ENCODE measurements at regions not wholly inside any gene's neighbourhood (a gene's known extent, or its start where the extent isn't known, plus 50 kb on each side); places are given as distances from the start of the nearest gene placed in this dataset.
A peak's percentile ranks its signal among the peaks of the same experiment; 100 is the strongest.

DNA sequence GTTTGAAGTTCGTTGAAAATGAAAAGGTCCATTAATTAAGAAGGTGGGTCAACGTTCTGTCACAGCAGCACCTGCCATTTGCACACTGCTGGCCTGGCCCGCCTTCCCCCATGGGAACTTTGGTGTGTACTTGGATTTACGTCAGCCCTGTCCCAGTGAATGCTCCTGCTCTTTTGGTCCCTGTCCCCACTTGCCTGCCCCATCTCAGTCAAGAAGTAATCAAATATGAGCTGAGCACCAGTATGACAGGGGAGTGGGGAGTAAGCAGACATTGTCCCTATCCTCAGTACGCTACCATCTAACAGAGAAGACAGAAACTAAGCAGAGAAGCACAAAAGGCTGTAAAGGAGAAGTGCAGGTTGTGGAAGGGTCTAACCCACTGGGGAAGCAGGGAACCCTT is 65.1 kb downstream of the SLC4A3 start:
- DNase-seq, result no peak

DNA sequence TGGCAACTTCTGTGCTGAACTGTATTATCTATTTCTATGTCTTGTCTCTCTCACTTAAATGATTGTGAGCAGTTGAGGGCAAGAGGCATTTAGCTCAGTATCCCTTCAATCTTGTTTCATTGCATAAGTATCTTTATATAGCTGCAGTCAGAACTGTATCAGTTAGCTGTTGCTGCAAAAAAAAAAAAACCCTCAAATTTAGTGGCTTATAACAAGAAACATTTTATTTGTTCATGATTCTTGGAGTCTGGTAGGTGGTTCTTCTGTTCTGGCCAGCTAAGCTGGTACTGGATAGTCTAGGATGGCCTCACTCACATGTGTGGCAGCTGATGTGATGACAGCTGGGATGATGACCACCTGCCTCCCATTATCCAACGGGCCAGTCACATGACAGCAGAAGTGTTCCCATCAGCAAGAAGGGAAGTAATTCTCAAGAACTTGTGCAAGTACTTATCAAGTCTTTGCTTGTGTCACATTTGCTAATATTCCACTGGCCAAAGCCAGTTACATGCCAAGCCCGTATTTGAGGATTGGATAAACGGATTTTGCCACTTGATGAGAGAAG is 67.8 kb downstream of the SLC4A3 start:
- no peak for DNase-seq

DNA sequence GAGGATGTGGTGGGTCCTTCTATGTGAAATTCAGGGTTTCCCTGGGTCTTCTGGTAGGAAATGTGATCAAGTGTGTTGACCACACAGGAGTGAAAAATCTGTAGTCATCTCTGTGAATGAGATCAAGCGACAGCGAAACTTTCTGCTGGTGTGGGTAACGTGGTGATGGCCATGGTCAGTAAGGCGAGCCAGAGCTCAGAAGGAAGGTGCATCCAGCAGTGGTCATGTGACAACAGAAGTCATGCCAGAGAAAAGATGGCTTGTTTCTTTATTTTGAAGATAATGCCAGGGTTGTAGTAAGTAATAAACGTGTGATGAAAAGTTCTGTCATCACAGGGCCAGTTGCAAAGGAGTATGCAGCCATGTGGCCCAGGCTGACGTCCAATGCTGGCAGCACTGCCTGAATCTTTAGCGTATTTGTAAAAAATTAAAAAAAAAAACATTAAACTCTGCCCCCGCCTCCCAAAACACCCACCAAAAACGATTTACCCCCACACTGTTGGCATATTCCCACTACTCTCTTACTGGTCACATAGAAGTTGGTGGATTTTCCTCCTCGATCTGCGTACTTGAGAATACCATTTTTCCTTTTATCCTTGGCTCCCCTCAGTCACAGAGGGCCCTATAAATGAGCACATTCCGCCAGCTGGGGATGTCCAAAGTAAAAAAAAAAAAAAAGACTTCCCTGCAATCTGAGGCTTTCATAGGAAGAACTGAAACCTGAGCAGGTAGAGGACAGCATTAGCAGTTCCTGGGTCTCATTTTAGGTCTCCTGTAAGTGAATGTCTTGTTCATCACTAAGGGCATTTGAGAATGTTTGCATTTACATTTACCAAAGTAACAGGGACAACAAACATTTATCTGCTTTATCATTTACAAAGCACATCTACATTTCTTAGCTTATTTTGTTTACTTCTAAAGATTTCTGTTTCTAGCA is 70.6 kb downstream of the SLC4A3 start:
- DNase-seq, result no peak

DNA sequence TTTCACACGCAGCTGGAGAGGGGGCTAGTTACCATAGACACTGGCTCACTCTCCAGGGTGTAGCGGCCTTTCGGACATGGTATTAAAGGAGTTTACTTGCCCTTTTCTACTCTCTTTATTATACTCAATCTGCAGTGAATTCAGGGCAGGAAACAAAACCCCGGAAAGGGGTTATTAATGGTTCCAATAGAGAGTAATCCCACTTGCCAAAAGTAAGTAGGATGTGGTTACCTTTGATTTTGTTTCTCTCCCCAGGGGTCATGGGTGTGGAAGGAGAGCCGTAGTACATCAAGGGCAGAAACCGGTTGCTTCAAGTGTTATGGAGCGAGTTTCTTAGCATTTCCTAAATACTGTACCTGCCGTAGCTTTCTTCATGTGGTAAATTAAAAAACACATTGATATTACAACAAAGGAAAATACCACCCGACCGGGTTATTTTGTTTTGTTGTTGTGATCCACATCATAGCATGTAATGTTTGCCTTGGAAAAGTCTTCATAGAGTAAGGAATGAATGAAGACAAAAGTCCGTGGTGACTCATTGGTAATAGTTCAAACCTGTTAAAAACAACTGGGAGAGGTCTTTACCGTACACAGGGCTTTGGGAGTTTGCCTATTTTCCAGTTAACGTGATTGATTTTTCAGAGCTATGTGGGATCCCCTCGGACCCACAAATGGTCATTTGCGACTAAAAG is 71.5 kb downstream of the SLC4A3 start:
- no peak for DNase-seq

DNA sequence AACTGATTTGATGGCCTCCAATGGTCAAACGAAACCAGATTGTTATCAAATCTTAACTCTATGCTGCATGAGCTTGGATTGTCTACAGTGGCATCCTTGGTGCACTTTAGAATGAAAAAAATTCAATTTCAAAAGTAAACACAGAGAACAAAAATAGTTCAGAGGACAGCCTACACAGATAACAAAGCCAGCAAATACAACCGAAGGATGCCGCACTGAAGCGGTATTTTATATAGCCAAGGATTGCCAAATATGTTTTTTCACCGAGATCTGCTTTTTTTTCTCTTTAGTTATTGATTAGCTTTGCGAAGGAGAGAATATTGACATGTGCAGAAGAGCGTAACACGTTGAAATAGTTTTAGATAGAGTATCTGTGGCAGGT is 72.0 kb downstream of the SLC4A3 start:
- DNase-seq, result no peak

DNA sequence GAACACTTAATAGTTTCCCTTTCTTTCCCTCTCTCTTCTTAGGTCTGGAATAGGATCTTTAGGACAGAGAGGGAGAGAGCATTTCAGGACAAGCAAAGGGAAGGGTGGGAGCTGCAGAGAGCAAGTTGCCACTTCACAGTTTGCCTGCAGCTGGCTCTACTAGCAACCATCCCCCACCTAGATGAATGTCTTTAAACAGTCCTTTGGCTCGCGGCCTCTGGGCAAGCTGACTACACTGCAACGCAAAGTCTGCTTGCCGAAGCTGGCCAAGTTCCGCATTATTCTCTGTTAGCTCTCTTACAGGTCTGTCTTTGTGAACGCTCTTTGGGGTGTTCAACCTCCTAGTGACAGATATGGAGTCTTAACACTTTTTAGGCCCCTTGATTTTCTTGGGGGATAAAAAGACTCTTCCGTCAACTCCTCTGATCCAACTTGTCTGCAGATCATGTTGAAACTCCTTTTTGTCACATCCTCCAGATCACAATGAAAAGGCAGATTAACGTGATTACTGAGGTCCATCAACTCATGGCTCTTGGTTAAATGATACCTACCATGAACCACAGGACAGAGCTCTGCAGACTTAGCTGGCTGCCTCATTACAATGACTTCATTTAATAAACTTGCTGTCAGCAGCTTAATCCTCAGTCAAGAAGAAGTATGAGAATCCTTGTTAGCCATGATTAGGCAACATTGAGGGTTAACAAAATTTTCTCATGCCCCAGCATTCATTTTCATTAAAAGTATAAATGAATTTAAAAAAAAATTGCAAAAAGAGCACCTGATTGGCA is 74.6 kb downstream of the SLC4A3 start:
- peak in 14 of 51 donors; percentile 2 to 54 (median 22) for DNase-seq

DNA sequence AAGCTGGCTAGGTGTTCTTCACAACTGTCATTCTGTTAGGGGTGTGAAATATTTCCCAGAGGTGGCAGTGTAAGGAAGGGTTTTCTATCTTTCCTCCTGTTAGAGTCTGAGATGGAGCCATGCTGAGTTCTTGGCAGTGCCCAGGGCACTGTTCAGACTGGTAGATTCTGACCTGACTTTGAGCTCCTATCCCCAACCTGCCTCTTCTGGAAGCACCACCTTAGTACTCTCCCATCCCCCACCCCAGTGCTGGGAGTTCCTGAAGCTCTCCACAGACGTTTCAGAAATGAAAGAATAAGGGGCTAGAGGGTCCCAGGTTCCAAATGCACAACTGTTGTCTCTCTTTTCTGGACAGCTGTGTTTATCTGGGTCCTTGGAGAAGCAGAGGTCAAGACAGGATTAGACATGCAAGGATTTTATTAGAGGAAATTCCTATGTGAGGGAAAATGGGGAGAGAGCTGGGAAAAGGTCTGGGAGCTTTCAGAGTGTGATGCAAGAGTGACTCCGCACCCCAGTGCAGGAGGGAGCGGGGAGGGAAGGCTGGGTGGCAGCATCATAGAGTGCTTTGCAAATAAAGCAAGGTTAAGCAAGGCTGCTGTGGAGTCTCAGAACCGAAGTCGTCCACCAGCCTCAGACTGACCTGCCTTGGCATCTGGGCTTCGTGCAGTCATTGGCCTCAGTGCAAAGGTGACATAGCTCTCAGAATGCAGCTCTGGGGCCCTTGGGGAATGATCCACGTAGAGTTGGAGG is 75.5 kb downstream of the SLC4A3 start:
- no peak for DNase-seq

DNA sequence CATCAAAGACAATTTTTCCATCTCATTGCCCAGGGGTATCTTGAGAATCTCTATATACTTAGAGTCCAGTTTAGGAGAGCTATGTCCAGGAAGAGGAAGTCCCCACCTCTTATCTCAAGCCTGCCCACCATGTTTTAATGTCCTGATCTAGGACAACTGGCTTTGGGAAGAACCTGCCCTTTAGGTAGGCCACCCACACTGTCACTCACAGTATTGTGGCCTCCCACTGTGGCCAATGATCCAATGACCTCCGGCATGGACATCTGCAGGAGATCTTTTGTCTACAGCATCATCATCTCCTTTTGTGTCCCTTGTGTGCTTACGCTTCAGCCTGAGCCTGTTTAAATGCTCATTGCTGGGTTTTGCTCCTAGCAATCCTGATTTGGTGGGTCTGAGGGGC is 77.4 kb downstream of the SLC4A3 start:
- DNase-seq, result no peak

DNA sequence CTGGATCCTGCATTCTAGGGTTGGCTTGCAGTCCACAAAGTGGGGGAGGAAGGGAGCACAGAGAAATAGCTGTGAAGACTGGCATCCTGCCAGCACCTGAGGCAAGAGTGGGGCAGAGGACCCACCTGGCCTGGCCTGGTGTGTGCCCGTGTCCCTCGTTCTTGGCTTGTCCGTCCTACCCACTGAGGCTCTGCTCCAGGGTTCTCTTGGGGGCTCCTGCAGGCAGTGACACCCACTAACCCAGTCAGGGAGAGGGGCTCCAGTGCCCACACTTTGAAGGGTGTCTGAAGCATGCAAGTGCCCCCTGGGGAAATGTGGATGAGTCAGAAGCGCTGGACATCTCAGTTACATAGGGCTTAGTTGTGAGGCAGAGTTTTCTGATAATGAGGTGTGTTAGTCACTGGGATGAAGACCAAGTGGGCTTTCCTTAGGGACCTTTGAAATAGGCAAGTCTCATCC is 79.4 kb downstream of the SLC4A3 start:
- DNase-seq, result no peak

DNA sequence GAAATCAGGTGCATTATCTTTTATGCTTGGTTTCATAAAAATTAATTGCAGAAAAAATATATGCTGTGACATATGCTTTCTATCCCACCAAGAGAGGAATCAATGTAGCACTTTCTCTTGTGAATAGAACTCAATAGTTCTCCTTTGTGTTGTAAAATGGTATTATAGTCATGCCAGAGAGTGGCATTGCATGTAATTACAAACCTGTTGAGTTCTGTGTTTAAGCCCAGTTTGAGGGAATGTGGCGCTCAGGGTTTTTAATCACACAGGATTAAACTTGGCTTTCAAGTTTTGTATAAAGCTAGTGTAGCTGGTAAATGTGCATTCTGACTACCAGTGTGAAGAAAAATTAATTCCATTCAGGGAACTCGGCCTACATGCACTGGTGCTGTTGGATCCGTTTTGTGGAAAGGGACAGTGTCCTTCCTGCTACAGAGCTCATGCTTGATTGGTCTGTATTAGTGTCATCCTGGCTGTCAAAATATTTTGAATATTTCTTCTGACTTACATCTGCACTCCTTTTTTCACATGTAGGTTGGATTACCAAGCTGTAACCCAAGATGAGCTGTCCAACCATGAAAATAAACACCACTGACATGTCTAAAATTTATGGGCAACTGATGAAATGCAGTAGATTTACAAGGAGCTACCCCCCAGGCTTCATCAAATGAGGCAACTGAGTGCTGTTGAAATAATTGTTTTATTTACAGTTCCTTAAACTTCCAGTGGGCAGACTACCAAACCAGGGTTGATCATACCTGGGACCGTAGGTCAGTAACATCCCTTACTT is 80.3 kb downstream of the SLC4A3 start:
- DNase-seq, result no peak

DNA sequence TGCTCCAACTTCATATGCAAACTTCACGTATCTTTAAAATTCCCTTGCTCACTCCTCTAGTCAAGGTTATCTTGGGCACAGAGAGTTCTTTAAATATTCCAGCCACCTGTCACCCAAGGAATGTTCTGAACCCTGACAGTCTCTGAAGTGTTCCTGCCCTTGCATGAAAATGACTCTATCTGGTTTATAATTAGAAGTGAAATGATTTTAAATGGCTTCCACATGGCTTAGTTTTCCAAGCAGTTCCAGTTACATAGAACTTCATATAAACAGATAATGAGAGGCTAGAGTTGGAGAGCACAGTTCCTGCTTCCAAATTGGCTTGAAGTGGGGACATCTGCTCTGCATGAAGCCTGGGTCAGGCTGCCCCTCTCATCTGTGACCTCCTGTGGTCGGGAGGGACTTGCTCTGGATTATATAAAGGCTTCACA is 81.9 kb downstream of the SLC4A3 start:
- DNase-seq, result no peak

DNA sequence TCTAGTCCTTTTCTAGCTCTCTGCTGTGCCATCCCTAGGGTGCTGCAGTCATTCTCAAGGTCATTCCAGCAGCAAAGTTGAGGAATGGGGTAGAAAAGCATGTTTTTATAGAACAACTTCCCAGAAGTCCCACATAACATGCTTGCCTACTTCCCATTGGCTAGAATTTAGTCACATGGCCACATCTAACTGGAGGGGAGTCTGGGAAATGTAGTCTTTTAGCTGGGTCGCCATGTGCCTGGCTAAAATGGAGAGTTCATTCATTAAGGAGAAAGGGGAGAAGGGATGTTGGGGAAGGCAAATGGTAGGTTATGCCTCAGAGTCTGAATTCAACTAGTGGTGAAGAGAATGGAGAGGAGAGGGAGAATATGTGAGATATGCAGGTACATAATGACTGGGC is 85.7 kb downstream of the SLC4A3 start:
- no peak for DNase-seq

DNA sequence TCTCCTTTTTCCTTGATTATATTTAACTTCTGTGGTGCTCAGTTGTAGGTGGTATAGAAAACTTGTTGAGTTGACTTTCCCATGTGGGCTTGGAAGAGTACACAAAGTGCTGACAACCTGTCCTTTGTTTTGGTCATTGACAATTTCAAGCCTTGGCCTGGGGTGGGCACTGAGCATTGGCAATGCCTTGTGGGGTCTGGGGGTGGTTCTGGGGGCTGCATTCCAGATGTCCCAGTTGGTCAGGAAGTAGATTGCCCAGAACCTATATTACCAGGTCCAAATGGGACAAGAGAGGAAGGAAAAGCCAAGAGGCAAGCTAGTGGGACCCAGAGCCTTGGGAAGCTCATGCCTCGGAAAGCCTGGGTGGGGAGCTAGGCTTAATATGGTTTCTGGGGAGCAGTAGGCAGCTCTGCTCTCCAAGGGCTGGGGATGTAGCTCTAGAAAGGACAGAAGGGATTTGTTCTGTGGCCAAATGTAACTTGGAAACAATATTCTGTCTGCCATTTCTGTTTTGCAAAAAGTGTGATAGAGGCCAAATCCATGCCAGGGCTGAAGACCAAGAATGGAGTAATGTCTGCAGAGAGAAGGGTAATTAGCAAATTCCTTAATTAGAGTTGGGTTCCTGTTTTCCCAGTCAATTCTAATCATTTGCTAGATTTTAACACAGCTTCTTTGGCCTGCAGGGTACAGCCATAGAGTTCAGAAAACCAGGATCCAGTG is 87.4 kb downstream of the SLC4A3 start:
- no peak for DNase-seq

DNA sequence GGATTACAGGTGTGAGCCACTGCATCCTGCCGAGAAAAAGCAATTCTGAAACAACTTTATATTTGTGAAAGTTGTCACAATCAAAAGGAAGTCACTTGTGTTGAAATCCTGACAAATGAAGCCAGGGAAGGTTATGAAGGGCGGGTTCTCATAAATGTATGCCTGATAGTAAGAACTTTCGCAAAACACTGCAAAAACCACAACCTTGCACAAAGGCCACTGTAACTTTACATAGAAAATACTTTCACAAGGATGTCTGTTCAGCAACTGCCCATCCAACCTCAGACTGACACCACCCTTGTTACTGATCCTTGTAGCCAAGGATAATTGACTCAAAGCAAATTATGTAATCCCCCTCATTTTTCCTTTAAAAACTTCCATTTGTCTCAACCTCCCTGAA is 90.6 kb downstream of the SLC4A3 start:
- no peak for DNase-seq

DNA sequence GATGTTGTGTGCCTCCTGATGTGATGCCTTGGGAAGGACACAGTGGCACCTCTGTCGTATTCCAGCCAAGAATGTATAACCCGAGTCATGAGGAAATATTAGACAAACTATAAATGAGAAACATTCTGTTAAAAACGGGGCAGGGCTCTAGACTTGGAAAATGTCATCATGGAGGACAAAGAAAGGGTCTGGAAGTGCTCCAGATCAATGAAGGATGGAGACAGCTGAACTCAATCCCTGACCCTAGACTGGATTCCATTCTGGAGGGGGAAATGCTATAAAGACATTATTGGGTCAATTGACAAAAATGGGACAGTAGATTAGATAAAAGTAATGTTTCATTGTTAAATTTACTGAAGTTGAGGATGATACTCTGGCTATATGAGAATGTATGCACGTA is 92.1 kb downstream of the SLC4A3 start:
- DNase-seq, result no peak

DNA sequence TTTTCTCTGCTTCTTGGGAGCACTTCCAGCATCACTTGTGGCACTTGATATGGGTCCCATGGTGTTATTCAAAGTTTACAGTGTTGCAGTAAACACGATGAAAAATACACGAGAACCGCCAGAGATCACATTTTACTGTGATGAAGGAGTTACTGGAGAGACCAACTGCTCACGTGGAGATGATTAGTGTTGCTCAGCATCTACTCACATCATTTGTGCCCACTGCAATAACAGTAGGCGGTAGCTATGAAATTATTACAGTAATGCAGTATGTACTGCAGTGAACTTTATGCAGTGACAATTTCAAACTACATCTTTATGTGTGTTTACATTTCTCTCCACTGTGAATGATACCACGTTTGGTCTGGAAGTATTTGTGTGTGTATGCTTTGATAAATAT is 93.5 kb downstream of the SLC4A3 start:
- DNase-seq, result no peak

DNA sequence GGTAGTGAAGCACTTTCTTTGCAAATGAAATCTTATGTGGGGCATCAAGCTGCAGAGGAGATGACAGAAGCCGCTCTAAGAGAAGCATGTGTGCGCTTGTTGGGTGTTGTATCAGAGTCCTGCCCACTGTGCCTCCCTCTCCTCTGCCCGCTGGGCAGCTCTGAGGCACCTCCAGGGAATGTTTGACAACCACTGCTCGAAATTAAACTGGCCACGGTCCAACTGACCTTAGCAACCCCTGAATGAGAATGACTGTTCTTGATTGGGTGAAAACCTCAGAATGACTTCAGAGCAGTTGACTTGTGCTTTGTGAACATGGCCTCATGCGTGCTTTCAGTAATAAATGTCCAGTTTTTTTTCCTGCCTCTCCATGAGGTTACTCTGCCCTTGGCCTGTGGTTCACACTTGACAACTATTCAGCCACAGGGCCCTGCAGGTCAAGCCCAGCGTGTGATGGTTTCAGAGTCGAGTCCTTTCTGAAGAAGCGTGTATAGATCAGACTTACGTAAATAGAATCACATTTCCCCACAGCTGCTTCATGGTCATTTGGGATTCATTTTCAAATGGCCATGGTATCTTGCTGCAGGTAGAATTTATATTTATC is 94.9 kb downstream of the SLC4A3 start:
- DNase-seq, result no peak

DNA sequence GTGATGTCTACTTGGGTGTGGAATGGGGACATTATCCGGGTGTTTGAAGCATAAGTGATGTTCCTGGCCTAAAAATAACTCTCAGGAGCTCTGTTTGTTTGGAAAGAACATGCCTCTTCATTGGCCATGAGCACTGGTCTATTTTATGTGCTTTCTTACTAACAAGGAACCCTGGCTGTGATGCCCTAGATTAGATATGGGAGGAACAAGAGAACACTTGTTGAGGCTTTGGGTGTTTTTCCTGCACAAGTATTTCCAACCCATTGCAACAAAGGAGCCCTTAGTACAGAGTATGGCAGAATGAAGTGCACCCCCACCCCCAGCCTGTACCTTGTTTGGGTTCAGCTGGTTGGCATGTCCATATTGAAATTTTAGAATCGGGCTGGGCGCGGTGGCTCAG is 95.9 kb downstream of the SLC4A3 start:
- no peak for DNase-seq

DNA sequence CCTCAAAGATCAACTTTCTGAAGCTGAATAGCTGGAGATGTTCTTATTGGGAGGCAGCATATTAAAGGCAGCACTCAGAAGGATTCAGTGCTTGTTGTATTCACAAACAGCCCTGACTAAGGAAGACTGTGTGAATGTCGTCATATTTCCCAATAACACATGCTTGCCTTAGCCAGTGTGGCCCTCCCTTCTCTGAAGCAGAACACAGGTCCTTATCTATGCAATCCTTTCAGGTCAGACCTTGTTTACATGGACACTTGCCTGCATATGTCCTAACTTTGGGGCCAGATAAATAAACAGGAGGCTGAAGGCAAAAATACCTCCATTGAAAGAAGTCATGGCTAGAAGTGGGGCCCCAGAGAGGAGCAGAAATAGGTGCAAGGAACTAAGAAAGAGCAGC is 97.2 kb downstream of the SLC4A3 start:
- DNase-seq, result no peak

Data from hypothalamus (tissue), 51 donors.